Neural crest cell (in vitro differentiated cells): ENCODE measurements at regions not wholly inside any gene's neighbourhood (a gene's known extent, or its start where the extent isn't known, plus 50 kb on each side); places are given as distances from the start of the nearest gene placed in this dataset.

Experiments
- DNase-seq: peaks from one replicate; pipeline ENCODE4 v3.0.0; 2021; ENCODE audit warnings: low read depth, mixed read lengths, low spot score
- H3K27ac Mint-ChIP-seq: one replicate; pipeline ENCODE4 v1.8.0; 2021; ENCODE audit warnings: mild to moderate bottlenecking, mixed read lengths; ENCODE audit not compliant: unreplicated experiment
- H3K27me3 Mint-ChIP-seq: 2 replicates; pipeline ENCODE4 v1.8.0; 2021; ENCODE audit warnings: low read depth, mild to moderate bottlenecking, mixed read lengths
- H3K36me3 Mint-ChIP-seq: 2 replicates; pipeline ENCODE4 v1.8.0; 2021; ENCODE audit warnings: low read depth, mild to moderate bottlenecking, mixed read lengths
- H3K4me1 Mint-ChIP-seq: 2 replicates; pipeline ENCODE4 v1.8.0; 2021; ENCODE audit warnings: mixed read lengths
- H3K4me3 Mint-ChIP-seq: one replicate; pipeline ENCODE4 v1.8.0; 2021; ENCODE audit warnings: mild to moderate bottlenecking, mixed read lengths
- H3K9me3 Mint-ChIP-seq: 2 replicates; pipeline ENCODE4 v1.8.0; 2021; ENCODE audit warnings: mixed read lengths
- CTCF ChIP-seq: fragments of 200-600 bp; sonication (generic); conservative IDR thresholded peaks from 2 replicates; pipeline ENCODE4 v1.5.0; 2021; ENCODE audit warnings: antibody characterized with exemption, mild to moderate bottlenecking

- no peak for DNase-seq
- no peaks in the 10 kb centered on the region for H3K36me3 Mint-ChIP-seq
- H3K4me3 Mint-ChIP-seq = no peak overlapping the region
- H3K27ac Mint-ChIP-seq = no peak overlapping the region
- peaks cover 44% of the 10 kb centered on the region for H3K27me3 Mint-ChIP-seq
- H3K4me1 Mint-ChIP-seq = peaks cover 13% of the 10 kb centered on the region
- no peaks in the 10 kb centered on the region for H3K9me3 Mint-ChIP-seq
- TF ChIP-seq CTCF = no peak
Measured at GRCh38 chr14:101337053-101337452, 224.2 kb upstream of the DIO3 start.

DNA sequence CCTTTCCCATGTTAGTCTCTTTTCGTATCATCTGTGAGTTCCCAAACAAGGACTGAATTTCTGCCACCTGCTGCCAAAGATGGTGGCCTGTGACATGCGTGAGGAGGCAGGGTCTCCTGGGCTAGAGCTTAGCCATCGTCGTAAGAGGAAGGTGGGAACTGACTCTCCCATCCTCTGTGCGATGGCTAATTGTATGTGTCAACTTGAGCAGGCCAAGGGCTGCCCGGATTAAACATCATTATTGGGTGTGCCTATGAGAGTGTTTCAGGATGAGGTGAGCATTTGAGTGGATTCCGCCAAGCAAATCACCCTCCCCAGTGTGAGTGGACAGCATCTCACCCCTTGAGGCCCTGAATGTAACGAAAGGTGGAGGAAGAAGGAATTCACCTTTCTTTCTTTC is 220.7 kb upstream of the DIO3 start:
- Mint-ChIP-seq H3K4me1 (peaks cover under 1% of the 10 kb centered on the region), H3K27me3 (peaks cover 32% of the 10 kb centered on the region), H3K4me3 (no peak overlapping the region), H3K36me3 (no peaks in the 10 kb centered on the region), H3K27ac (no peak overlapping the region), H3K9me3 (peaks cover 9% of the 10 kb centered on the region)
- no peak for DNase-seq
- TF ChIP-seq CTCF = no peak

DNA sequence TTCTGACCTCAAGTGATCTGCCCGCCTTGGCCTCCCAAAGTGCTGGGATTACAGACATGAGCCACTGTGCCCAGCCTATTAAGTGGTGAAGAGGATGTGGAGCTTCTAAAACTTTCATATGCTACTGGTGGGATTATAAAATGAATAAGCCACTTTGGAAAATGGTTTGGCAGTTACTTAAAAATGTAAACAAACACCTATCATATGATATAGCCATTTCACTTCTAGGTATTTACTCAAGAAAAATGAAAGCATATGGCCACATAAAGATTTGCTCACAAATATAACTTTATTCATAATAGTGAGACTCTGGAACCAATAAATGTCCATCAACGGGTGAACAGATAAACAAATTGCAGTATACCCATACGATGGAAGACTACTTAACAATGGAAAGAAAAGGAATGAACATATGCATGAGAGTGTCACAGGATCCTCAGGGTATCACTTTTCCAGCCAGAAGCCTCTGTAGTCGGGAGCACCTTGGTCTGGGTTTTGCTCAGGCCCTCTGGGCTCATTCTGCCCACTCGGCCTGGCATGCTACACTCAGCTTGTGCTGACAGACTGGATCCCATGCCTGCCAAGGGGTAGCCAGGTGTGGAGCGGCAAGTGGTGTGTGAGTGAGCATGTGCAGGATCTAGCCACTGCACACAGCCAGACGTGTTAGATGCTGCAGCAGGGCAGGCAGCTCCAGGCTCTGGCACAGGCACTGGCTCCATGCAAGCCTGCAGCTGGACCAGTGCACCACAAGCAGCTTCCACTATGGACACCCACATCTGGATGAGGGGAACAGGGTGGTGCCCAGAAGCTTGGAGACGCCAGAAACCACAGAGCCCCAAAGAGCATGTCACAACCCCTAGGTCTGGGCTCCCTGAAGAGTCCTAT is 213.2 kb upstream of the DIO3 start:
- no peak overlapping the region for H3K27ac Mint-ChIP-seq
- H3K27me3 Mint-ChIP-seq = peaks cover 5% of the 10 kb centered on the region
- DNase-seq = no peak
- H3K4me3 Mint-ChIP-seq = no peak overlapping the region
- H3K9me3 Mint-ChIP-seq = peaks cover 6% of the 10 kb centered on the region
- H3K4me1 Mint-ChIP-seq = no peaks in the 10 kb centered on the region
- H3K36me3 Mint-ChIP-seq = no peaks in the 10 kb centered on the region
- TF ChIP-seq CTCF = no peak

- H3K27ac Mint-ChIP-seq = no peak overlapping the region
- H3K4me3 Mint-ChIP-seq = no peak overlapping the region
- no peaks in the 10 kb centered on the region for H3K4me1 Mint-ChIP-seq
- TF ChIP-seq CTCF = no peak
- H3K27me3 Mint-ChIP-seq = peaks cover 4% of the 10 kb centered on the region
- no peaks in the 10 kb centered on the region for H3K36me3 Mint-ChIP-seq
- DNase-seq = no peak
- peaks cover 3% of the 10 kb centered on the region for H3K9me3 Mint-ChIP-seq
Measured at GRCh38 chr14:101349108-101349507, 212.2 kb upstream of the DIO3 start.

DNA sequence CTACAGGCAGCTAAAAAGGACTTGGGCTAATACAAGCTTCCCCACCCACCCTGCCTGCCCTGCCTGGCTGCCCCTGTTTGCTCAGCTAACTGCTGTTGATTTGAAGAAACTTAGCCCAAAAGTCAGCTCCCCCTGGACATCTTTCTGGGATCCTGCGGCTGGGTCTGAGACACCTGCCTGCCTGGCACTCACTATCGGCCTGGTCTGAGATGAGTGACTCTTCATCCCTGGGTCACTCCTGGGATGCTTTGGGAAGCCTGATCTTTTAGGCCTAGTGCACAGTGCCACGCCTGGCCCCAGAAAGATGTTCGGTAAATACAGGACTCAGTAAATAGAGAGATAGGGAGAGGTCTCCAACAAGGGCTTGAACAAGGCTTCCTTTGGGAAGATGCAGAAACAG is 211.3 kb upstream of the DIO3 start:
- H3K27ac Mint-ChIP-seq = no peak overlapping the region
- H3K9me3 Mint-ChIP-seq = peaks cover 6% of the 10 kb centered on the region
- H3K4me3 Mint-ChIP-seq = no peak overlapping the region
- no peaks in the 10 kb centered on the region for H3K4me1 Mint-ChIP-seq
- H3K27me3 Mint-ChIP-seq = peaks cover 3% of the 10 kb centered on the region
- no peak for TF ChIP-seq CTCF
- no peaks in the 10 kb centered on the region for H3K36me3 Mint-ChIP-seq
- DNase-seq = no peak
